ENCODE measurements at regions not wholly inside any gene's neighbourhood (a gene's known extent, or its start where the extent isn't known, plus 50 kb on each side); places are given as distances from the start of the nearest gene placed in this dataset.
"Not testable (repeated sequence)": the region's sequence is repeated elsewhere in the genome, so short reads cannot be mapped to it uniquely, and the experiment has no call there.

DNA sequence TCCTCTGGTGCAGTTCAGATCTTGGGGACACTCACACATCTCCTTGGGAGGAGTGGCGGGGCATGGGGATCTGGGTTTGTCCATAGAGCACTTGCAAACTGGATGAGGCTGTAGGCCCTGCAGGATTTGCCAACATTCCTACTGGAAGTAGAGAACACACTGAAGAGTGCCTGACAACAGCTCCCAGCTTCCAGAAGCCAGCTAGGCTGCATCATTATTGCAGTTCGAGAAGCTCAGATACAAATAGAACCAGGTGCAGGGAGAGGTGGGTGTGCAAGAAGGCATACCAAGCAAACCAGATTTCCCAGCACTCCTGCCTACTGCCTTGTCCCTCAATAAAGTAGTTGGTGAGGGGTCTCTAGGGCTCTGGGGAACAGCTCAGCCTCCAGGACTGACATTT lies 52.5 kb downstream of the RHOB start:
- Histone ChIP-seq H3K9ac (ENCODE audit: low read depth, low read length) (no peak overlapping the region), H3K4me1 (ENCODE audit: insufficient read depth, low read length) (peaks cover 6% of the 10 kb centered on the region; the same call in 1 of the 2 replicates), H3K9me3 (ENCODE audit: control insufficient read depth, insufficient read depth, low read length) (no peaks in the 10 kb centered on the region), H3K36me3 (ENCODE audit: insufficient read depth, low read length) (no peaks in the 10 kb centered on the region)

DNA sequence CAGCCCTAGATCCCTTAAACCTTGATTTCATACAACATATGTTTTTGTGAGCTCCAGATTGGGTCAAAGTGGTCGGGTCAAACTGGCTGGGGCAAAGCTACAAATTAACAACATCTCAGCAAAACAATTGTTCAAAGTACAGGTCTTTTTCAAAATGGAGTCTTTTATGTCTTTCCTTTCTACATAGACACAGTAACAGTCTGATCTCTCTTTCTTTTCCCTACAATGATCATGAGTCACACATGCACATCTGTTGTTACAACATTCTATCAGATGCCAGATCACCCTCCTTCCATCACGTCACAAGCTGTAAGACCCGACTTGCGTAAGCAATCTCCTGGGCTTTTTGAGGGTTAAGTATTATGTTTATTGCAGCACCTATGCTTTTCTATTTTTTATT lies 55.1 kb downstream of the RHOB start:
- Histone ChIP-seq H3K9ac (ENCODE audit: low read depth, low read length) (no peak overlapping the region), H3K4me1 (ENCODE audit: insufficient read depth, low read length) (no peaks in the 10 kb centered on the region), H3K9me3 (ENCODE audit: control insufficient read depth, insufficient read depth, low read length) (no peaks in the 10 kb centered on the region), H3K36me3 (ENCODE audit: insufficient read depth, low read length) (no peaks in the 10 kb centered on the region)

DNA sequence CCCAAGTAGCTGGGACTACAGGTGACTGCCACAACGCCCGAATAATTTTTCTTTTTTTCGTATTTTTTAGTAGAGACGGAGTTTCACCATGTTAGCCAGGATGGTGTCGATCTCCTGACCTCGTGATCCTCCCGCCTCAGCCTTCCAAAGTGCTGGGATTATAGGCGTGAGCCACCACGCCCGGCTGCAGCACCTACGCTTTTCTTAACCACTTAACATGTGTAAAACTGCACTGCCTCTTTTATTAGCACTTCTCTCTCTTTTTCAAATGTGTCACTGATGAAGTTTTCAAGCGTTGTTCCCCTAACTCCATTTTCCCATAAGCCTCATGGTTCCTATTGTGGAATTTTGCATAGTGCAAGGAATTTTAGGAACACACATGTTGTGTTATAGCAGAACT lies 55.6 kb downstream of the RHOB start:
- H3K4me1 ChIP-seq (ENCODE audit: insufficient read depth, low read length); H3K9me3 ChIP-seq (ENCODE audit: control insufficient read depth, insufficient read depth, low read length); H3K36me3 ChIP-seq (ENCODE audit: insufficient read depth, low read length); H3K9ac ChIP-seq (ENCODE audit: low read depth, low read length): not testable (repeated sequence)

DNA sequence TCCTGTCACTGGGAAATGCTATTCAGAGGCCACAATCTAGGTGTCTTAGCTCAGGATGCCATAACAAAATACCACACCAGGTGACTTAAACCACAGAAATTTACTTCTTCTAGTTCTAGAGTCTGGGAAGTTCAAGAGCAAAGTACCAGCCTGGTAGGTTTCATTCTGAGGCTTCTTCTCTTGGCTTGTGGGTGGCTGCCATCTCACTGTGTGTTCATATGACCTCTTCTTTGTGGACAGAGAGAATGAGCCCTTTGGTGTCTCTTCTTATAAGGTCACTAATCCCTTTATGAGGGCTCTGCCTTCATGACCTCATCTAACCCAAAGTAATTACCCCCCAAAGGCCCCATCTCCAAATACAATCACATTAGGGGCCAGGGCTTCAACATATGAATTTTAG lies 57.3 kb downstream of the RHOB start:
- H3K36me3 ChIP-seq (ENCODE audit: insufficient read depth, low read length): no peaks in the 10 kb centered on the region
- H3K9me3 ChIP-seq (ENCODE audit: control insufficient read depth, insufficient read depth, low read length): no peaks in the 10 kb centered on the region
- H3K4me1 ChIP-seq (ENCODE audit: insufficient read depth, low read length): no peaks in the 10 kb centered on the region
- H3K9ac ChIP-seq (ENCODE audit: low read depth, low read length): no peak overlapping the region

DNA sequence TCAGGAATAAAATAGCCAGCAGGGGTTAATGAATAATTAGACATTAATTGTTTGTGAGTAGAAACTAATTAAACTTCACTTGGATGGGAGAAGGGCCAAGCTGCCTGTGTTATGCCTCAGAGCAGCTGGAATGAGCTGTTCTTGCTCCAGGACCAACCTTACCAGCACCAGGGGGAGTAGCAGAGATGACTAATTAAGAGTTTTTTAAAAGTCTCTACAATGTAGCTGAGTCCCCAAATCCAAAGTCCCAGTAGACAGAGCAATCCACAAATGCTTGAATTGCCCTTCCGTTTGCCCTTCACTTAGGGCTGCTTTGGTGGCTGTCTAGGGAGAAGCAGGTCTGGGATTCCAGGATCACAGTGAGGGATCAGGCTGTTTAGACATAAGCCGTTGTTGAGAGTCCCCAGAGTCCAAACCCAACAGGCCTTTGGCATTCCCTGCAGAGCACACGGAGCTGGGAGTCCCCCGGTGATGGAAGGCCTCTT lies 59.4 kb downstream of the RHOB start:
- Histone ChIP-seq H3K9me3 (ENCODE audit: control insufficient read depth, insufficient read depth, low read length) (no peaks in the 10 kb centered on the region), H3K4me1 (ENCODE audit: insufficient read depth, low read length) (no peaks in the 10 kb centered on the region; the same call in 1 of the 2 replicates), H3K9ac (ENCODE audit: low read depth, low read length) (no peak overlapping the region), H3K36me3 (ENCODE audit: insufficient read depth, low read length) (no peaks in the 10 kb centered on the region)

DNA sequence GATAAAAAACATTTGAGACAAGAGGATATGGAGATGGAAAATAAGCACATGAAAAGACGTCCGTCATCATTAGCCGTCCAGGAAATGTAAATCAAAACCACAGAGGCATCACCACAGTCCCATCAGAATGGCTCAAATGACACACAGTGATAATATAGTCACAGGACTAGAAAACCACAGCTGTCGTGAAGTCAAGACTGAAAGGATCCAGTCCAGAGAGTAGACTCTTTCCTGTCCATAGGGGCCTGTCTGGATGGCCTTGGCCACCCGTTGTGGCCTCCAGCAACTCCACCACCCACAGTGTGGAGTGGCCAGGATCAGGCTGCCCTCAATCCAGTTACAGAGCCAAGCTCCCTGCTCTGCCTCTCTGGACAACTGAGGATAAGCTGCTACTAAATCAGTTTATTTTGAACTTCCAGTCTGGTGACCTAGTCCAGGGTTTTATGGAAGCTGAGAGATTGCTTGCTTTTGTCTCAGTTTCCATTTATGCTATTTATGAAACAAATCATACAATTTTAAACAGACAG lies 60.4 kb downstream of the RHOB start:
- no peaks in the 10 kb centered on the region; the same call in 1 of the 2 replicates for H3K4me1 ChIP-seq (ENCODE audit: insufficient read depth, low read length)
- no peaks in the 10 kb centered on the region for H3K9me3 ChIP-seq (ENCODE audit: control insufficient read depth, insufficient read depth, low read length)
- H3K9ac ChIP-seq (ENCODE audit: low read depth, low read length): no peak overlapping the region
- H3K36me3 ChIP-seq (ENCODE audit: insufficient read depth, low read length): no peaks in the 10 kb centered on the region

DNA sequence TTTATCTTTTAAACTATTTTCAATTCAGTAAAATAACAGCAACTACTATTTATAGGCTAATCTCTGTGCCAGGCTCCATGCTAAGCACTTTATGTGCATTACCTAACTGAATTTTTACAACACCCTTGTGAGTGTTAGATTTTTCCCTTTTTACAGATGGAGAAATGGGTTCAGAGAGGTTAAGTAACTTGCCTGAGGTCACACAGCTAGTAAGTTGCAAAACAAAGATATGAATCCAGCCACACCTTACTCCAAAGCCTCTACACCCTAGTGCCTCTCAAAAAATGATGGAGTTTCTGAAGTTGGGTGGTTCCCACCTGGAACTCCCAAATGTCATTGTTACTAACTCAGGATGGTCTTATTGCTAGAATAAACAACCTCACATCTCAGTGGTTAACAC lies 60.8 kb downstream of the RHOB start:
- H3K9ac ChIP-seq (ENCODE audit: low read depth, low read length): no peak overlapping the region
- no peaks in the 10 kb centered on the region; the same call in 1 of the 2 replicates for H3K4me1 ChIP-seq (ENCODE audit: insufficient read depth, low read length)
- H3K9me3 ChIP-seq (ENCODE audit: control insufficient read depth, insufficient read depth, low read length): no peaks in the 10 kb centered on the region
- H3K36me3 ChIP-seq (ENCODE audit: insufficient read depth, low read length): no peaks in the 10 kb centered on the region

DNA sequence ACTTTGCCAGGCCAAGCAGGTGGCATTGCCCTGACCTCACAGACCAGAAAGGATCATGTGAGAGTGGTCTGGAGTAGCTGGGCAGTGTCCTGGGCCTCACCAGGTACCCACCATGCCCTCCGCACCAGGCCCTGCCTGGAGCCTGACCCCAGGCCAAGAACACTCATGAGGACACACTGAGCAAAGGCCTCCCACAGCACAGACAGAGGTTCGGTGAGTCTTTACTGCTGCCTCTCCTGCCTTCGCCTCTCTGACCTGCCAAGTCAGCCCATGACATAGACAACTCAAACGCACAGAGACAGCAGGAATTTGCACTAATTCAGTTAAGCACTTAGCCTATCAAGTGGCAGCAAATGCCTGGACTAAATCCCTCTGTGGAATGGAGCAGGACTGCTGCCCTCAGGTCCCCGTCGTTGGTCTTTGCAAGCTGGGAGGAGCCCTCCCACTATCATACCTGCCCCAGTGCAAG lies 62.5 kb downstream of the RHOB start:
- no peaks in the 10 kb centered on the region; the same call in 1 of the 2 replicates for H3K4me1 ChIP-seq (ENCODE audit: insufficient read depth, low read length)
- no peaks in the 10 kb centered on the region for H3K9me3 ChIP-seq (ENCODE audit: control insufficient read depth, insufficient read depth, low read length)
- H3K9ac ChIP-seq (ENCODE audit: low read depth, low read length): no peak overlapping the region
- no peaks in the 10 kb centered on the region for H3K36me3 ChIP-seq (ENCODE audit: insufficient read depth, low read length)

DNA sequence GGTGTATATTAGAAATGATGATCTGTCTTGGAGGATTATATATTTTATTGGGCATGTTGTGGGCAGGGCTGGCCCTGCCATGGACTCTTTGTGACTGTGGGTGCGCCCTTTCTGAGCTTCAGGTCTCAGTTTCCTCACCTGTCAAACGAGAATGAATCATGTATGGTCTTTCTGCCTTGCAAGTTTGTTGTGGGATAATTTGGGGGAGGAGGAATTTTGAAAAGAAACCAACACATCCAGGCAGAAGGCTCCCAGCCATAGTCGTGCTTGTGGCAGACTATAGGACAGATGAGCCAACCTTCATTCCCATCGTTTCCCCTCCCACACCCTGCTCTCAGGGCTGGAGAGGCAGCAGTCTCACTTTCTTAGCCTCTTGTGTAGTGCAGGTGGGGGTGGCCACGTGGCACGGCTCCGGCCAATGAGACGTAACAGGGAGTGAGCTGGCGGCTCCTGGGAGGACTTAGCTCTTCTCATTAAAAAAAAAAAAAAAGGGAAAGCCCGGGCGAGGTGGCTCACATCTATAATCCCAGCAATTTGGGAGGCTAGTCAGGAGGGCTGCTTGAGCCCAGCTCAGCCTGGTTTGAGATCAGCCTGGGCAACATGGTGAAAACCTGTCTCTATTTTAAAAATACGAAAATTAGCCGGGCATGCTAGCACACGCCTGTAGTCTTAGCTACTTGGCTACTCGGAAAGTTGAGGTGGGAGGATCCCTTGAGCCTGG lies 63.1 kb downstream of the RHOB start:
- Histone ChIP-seq H3K9ac (ENCODE audit: low read depth, low read length) (no peak overlapping the region), H3K9me3 (ENCODE audit: control insufficient read depth, insufficient read depth, low read length) (no peaks in the 10 kb centered on the region), H3K36me3 (ENCODE audit: insufficient read depth, low read length) (no peaks in the 10 kb centered on the region), H3K4me1 (ENCODE audit: insufficient read depth, low read length) (no peaks in the 10 kb centered on the region; the same call in 1 of the 2 replicates)

DNA sequence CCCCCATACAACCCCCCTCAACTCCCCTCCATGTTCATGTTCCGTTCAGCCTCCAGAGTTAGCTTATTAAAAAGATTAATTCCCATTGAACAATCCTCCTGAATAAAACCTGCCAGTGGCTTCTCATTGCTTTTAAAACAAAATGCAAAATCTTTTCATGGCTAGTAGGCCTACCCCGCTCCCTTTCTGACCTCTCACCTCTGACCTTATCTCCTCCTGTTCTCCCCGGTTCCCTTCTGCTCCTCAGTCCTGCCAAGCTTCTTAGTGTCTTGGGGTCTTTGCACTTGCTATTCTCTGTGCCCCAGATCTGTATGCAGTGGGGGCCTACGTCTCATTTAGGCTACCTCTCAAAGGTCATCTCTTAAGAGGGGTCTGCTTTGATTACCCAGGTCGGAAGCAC lies 64.3 kb downstream of the RHOB start:
- Histone ChIP-seq H3K9me3 (ENCODE audit: control insufficient read depth, insufficient read depth, low read length) (no peaks in the 10 kb centered on the region; the same call in 1 of the 2 replicates), H3K9ac (ENCODE audit: low read depth, low read length) (no peak overlapping the region)

DNA sequence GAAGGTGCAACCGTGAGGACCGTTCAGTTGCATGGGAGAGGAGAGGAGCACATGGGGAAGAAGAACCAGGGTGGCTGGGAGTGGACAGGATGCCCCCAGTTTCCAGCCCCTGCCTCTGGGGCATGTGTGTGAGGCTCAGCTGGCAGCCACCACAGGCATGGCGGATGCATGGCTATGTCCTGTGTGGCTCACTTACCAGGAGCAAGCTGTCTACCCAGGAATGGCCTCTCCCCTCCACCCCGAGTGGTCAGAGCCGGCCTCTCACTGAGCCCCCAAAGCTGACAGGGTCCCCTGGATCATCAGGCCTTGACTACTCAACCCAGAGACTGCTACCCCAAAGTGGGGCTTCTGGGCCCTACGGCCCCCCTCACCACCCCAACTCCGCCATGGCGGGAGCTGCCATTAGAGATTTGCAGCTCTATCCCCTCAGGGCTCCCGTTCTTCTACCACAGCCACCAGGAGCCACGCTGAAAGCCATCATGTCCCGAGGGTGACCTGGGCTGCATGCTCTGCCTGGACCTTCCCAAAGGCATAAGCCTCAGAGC lies 65.3 kb downstream of the RHOB start:
- H3K4me1 ChIP-seq (ENCODE audit: insufficient read depth, low read length): no peaks in the 10 kb centered on the region; the same call in 1 of the 2 replicates
- H3K9me3 ChIP-seq (ENCODE audit: control insufficient read depth, insufficient read depth, low read length): no peaks in the 10 kb centered on the region; the same call in 1 of the 2 replicates
- no peaks in the 10 kb centered on the region for H3K36me3 ChIP-seq (ENCODE audit: insufficient read depth, low read length)
- no peak overlapping the region for H3K9ac ChIP-seq (ENCODE audit: low read depth, low read length)

More for the DNA sequence above, 64.3 kb downstream of the RHOB start:
- no peaks in the 10 kb centered on the region for H3K36me3 ChIP-seq (ENCODE audit: insufficient read depth, low read length)
- H3K4me1 ChIP-seq (ENCODE audit: insufficient read depth, low read length): no peaks in the 10 kb centered on the region; the same call in 1 of the 2 replicates

DNA sequence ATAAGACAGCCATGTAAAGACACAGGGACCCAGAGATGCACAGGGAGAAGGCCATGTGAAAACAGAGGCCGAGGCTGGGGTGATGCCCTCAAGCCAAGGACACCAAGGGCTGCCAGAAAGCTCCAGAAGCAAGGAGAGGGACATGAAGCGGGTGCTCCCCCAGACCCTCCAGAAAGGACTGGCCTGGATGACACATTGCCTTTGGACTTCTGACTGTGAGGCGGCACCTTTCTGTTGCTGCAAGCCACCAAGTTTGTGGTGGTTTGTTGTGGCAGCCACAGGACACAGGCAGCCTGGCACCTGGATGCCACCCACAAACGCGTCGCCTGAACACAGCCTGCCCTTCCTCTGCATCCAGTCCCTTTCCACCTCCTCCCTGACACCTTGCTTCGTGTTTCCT lies 67.1 kb downstream of the RHOB start:
- Histone ChIP-seq H3K36me3 (ENCODE audit: insufficient read depth, low read length) (no peaks in the 10 kb centered on the region), H3K9ac (ENCODE audit: low read depth, low read length) (no peak overlapping the region), H3K4me1 (ENCODE audit: insufficient read depth, low read length) (no peaks in the 10 kb centered on the region; the same call in 1 of the 2 replicates), H3K9me3 (ENCODE audit: control insufficient read depth, insufficient read depth, low read length) (no peaks in the 10 kb centered on the region; the same call in 1 of the 2 replicates)

DNA sequence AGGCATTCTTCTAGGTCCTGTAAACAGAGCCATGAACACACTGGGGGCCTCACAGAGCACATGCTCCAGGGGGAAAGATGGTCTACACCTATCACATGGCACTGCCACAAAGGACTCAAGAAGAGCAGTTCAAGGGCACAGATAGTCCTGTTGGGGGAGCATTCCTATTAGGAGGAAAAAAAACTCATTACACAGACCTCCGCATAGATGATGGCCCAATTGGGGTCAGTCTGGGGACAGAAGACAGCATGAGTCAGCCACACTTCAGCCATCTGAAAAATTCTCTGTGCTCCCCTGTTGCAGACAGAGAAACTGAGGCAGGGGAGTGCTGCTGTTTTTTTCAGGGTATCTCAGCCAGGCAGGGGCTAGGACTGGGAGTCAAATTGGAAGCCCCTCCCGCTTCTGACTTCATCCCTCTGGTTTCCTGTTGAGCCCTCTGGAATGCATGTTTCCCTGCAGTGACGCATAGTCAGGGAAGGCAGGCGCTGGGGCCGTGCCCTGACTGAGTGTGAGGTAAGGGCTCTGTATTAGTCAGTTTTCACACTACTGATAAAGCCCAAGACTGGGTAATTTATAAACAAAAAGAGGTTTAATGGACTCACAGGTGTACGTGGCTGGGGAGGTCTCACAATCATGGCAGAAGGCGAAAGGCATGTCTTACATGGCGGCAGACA lies 67.9 kb downstream of the RHOB start:
- Histone ChIP-seq H3K36me3 (ENCODE audit: insufficient read depth, low read length) (no peaks in the 10 kb centered on the region), H3K9me3 (ENCODE audit: control insufficient read depth, insufficient read depth, low read length) (no peaks in the 10 kb centered on the region; the same call in 1 of the 2 replicates), H3K4me1 (ENCODE audit: insufficient read depth, low read length) (no peaks in the 10 kb centered on the region; the same call in 1 of the 2 replicates), H3K9ac (ENCODE audit: low read depth, low read length) (no peak overlapping the region)
